Fibroblast of pulmonary artery (primary cell): ENCODE measurements at regions not wholly inside any gene's neighbourhood (a gene's known extent, or its start where the extent isn't known, plus 50 kb on each side); places are given as distances from the start of the nearest gene placed in this dataset.

Source experiments
- DNase-seq: peaks from one replicate; pipeline ENCODE4 v3.0.0-alpha.2; 2010; ENCODE audit warnings: low read depth
- H3K4me3 ChIP-seq: replicated peaks from 2 replicates; pipeline ENCODE4 v1.5.1; 2011; ENCODE audit warnings: low read depth, mild to moderate bottlenecking, control low read depth, low read length, moderate library complexity
- TF ChIP-seq, protein P1 (sequence below): IDR thresholded peaks from 2 replicates; pipeline ENCODE4 v1.5.1; 2011; ENCODE audit warnings: mild to moderate bottlenecking, control low read depth, low read length, inconsistent platforms; ENCODE audit errors: missing control alignments

DNA sequence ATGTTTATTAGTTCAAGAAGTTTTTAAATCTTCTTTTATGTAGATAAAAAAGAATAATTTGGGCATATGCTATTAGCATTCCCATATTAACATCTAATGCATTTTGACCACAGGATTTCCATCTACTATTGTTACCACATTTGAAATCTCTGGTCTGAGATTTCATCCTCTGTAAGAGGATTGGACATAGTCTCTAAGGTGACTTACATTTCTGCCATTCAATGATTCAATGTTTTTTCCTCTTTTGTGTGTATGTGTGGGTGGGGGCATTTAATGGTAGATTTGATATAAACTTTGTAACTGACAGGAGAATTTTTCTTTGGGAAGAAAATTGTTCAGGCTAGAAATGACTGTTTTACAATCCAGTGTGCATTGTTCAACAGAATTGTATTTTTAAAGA is 307.3 kb upstream of the RBMS3 start:
- DNase-seq = no peak
- TF ChIP-seq, protein P1, sequence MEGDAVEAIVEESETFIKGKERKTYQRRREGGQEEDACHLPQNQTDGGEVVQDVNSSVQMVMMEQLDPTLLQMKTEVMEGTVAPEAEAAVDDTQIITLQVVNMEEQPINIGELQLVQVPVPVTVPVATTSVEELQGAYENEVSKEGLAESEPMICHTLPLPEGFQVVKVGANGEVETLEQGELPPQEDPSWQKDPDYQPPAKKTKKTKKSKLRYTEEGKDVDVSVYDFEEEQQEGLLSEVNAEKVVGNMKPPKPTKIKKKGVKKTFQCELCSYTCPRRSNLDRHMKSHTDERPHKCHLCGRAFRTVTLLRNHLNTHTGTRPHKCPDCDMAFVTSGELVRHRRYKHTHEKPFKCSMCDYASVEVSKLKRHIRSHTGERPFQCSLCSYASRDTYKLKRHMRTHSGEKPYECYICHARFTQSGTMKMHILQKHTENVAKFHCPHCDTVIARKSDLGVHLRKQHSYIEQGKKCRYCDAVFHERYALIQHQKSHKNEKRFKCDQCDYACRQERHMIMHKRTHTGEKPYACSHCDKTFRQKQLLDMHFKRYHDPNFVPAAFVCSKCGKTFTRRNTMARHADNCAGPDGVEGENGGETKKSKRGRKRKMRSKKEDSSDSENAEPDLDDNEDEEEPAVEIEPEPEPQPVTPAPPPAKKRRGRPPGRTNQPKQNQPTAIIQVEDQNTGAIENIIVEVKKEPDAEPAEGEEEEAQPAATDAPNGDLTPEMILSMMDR = no peak

DNA sequence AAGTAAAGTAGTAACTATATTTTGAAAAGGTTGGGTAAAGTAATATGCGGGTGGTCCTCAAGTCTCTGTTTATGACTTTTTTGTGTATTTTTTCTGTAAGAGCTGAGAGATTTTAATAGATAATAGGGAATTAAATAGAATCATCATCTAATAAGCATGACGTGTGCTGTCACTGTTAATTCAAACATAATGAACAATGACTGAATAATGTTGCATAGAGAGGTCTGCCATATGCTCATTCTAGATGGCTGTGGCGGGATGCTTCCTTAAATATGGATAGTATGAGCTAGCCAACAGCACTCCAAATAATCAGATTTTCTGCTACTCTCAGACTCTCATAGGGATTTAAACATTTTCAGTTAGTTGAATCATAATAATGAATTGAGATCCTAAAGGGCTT is 302.8 kb upstream of the RBMS3 start:
- no peak for DNase-seq
- TF ChIP-seq, protein P1 = no peak
- no peak overlapping the region for H3K4me3 ChIP-seq

More for the DNA sequence above, 307.3 kb upstream of the RBMS3 start:
- no peak overlapping the region for H3K4me3 ChIP-seq

DNA sequence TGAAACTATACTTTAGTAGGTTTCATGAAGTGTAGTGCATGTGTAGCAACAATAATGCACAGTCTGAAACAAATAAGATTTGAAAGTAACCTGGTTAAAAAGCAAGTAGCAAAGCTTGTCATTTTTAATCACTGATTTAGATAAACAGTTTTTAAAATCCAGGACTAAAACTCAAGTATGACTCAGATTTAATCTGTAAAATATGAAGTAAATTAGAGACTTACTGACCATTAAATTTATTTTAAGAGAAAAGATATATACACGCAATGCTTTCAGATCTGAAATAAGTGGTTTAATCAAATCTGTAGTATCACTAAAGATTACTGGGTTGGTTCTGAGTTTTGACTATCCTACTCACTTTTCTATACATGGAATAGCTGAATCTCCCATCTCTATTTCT is 300.7 kb upstream of the RBMS3 start:
- DNase-seq = no peak
- TF ChIP-seq, protein P1 = no peak
- H3K4me3 ChIP-seq = no peak overlapping the region

DNA sequence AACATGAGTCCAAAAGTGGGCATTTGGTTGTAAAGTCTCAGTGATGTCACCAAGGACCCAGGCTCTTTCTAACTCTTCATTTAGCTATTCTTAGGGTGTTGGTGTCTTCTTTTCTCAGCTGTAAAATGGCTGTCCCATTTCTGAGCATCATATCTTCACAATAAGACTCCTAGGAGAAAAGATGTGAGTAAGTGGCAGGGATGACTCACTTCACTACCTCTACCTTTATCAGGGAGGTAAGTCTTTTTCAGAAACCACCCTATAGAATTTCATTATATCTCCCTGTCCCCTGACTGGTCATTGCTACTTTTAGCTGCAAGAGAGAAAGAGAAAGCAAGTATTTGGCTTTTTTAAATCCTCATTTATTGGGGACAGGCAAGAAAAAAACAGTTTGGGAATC is 300.2 kb upstream of the RBMS3 start:
- no peak for DNase-seq
- TF ChIP-seq, protein P1 = no peak

DNA sequence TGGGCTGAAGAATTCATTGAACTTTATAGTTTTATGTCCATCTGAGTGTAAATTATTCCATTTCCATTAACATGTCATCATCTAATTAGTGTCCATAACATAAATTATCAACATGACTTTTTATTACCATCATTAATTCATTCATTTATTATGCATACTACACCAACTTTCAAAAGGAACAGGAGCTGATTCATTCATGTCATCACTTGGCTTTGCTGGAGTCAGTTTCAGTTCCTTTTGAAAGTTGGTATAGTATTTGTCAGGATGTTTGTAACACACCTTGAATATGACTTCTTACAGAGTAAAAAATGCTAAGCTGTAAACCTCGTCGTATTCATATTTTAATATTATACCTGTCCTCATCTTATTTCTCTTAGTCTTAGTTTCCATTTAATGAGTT is 298.0 kb upstream of the RBMS3 start:
- DNase-seq = no peak
- TF ChIP-seq, protein P1 = no peak
- no peak overlapping the region for H3K4me3 ChIP-seq

More for the DNA sequence above, 300.2 kb upstream of the RBMS3 start:
- H3K4me3 ChIP-seq = no peak overlapping the region

DNA sequence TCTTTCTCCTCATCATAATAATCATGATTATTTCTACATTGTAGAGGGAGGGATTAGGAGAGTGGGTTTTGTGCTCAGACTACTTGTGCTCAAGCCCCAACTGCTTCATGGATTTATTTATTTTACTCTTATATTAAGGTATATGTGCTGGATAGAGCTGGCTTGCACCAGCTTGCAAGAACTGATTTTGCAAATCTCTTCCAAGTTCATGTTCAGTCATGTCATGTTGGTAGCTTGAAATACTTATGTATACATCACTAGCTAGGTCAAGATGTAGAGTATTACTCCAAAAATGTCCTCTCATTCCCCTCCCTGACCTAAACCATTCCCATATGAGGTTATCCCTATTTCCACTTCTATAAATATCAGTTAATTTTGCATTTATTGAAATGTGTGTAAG is 293.9 kb upstream of the RBMS3 start:
- no peak overlapping the region for H3K4me3 ChIP-seq
- DNase-seq = no peak
- TF ChIP-seq, protein P1 = no peak

DNA sequence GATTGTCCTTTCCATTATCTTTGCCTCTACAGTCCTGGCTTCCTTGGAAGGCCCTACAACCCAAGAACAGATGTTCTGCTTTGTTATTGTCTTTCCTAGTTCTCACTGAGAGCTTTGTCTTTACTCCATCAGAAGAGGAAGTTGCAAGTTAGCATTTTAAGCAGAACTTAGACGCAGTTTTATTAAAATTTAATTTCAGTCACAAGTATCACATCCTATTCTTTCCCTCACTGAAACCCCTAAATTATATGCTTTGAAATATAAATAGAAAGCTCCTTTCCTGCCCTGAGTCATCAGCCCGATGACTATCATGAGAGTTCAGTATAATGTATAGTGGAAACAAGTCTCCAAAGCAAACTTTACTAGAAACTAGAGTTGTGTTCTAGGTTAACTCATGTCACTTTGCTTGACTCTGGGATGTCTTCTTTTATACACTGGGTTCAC is 291.2 kb upstream of the RBMS3 start:
- DNase-seq = no peak
- no peak overlapping the region for H3K4me3 ChIP-seq
- TF ChIP-seq, protein P1 = no peak
